ENCODE measurements at regions not wholly inside any gene's neighbourhood (a gene's known extent, or its start where the extent isn't known, plus 50 kb on each side); places are given as distances from the start of the nearest gene placed in this dataset.

GRCh38 chr10:124262971-124263370, 155.8 kb downstream of the OAT start:
- Histone ChIP-seq H3K36me3 (ENCODE audit: control insufficient read depth in 1 of 2, insufficient read depth in 2 of 2, low read length in 2 of 2) (no peaks in the 10 kb centered on the region), H4K20me1 (ENCODE audit: insufficient read depth) (no peaks in the 10 kb centered on the region), H2AFZ (ENCODE audit: low read depth, low read length, poor library complexity, severe bottlenecking) (no peak overlapping the region), H3K9me3 (ENCODE audit: control insufficient read depth in 1 of 2, insufficient read depth in 1 of 2, low read depth in 1 of 2, low read length in 2 of 2) (peaks cover 0 to 7% of the 10 kb centered on the region in 2 experiments; a peak in 1 of 4 replicates), H3K4me3 (replicated peaks in 1 of 2; ENCODE audit: low read depth in 1 of 2, low read length in 2 of 2) (no peak overlapping the region), H3K4me1 (ENCODE audit: control insufficient read depth in 1 of 2, insufficient read depth in 2 of 2, low read length in 2 of 2) (peaks cover 0 to 3% of the 10 kb centered on the region in 2 experiments; a peak in 1 of 4 replicates), H3K27ac (ENCODE audit: low read depth, low read length) (no peak overlapping the region), H3K9me2 (ENCODE audit: insufficient read depth) (no peaks in the 10 kb centered on the region), H3K9ac (ENCODE audit: low read length) (no peak overlapping the region), H3K4me2 (ENCODE audit: low read length) (no peak overlapping the region), H3K27me3 (ENCODE audit: insufficient read depth, low read length) (no peaks in the 10 kb centered on the region), H3K79me2 (ENCODE audit: insufficient read depth, low read length) (no peaks in the 10 kb centered on the region)
- intact Hi-C loops (cut with micrococcal nuclease) = no loop called here
- no peak for DNase-seq (ENCODE audit: low read depth, low spot score)
- no peak for TF ChIP-seq ATF3 (IDR thresholded peaks at IDR 0.05)
- no peak for TF ChIP-seq POLR2AphosphoS5 (IDR thresholded peaks at IDR 0.05; ENCODE audit: low read depth, low read length)
- TF ChIP-seq REST (IDR thresholded peaks at IDR 0.05; ENCODE audit: low read depth) = no peak
- ChIA-PET POLR2A (no interaction called here), CTCF (interaction anchor here (0.7 kb wide), 1 partner anchor 126 kb away, joined by 3 read pairs; no protein-coding TSS in a partner anchor), RAD21 (ENCODE audit: low non-redundant PET in 1 of 2, low total read pairs in 2 of 2, uncharacterized antibody in 2 of 2, unreplicated experiment in 2 of 2) (interaction anchor here in 1 of 2 experiments (1.2 kb wide), 1 partner anchor 126 kb away, joined by 3 read pairs; no protein-coding TSS in a partner anchor)
- no peak for ATAC-seq
- no TSS peak for BruUV-seq (replicated peaks)

- no TSS peak for BruUV-seq (replicated peaks)
- CTCF ChIA-PET = interaction anchor here (0.7 kb wide), 1 partner anchor 127 kb away, joined by 3 read pairs; no protein-coding TSS in a partner anchor
- ATAC-seq (no peak), DNase-seq (ENCODE audit: low read depth, low spot score) (no peak)
- peaks cover 0 to 7% of the 10 kb centered on the region in 2 experiments; a peak in 1 of 4 replicates for H3K9me3 ChIP-seq (ENCODE audit: control insufficient read depth in 1 of 2, insufficient read depth in 1 of 2, low read depth in 1 of 2, low read length in 2 of 2)
- H4K20me1 ChIP-seq (ENCODE audit: insufficient read depth) = no peaks in the 10 kb centered on the region
- peak; percentile 37 for TF ChIP-seq RAD21 (IDR thresholded peaks at IDR 0.05; ENCODE audit: low read depth)
- TF ChIP-seq YY1 (IDR thresholded peaks at IDR 0.05; ENCODE audit: extremely low read depth, insufficient replicate concordance, low read depth, low read length) = no peak
- no peaks in the 10 kb centered on the region for H3K79me2 ChIP-seq (ENCODE audit: insufficient read depth, low read length)
- RAD21 ChIA-PET (ENCODE audit: low non-redundant PET in 1 of 2, low total read pairs in 2 of 2, uncharacterized antibody in 2 of 2, unreplicated experiment in 2 of 2) = interaction anchor here in 1 of 2 experiments (1.2 kb wide), 1 partner anchor 127 kb away, joined by 3 read pairs; no protein-coding TSS in a partner anchor
- no peaks in the 10 kb centered on the region for H3K36me3 ChIP-seq (ENCODE audit: control insufficient read depth in 1 of 2, insufficient read depth in 2 of 2, low read length in 2 of 2)
- no peak overlapping the region for H3K27ac ChIP-seq (ENCODE audit: low read depth, low read length)
- no peak overlapping the region for H3K4me3 ChIP-seq (replicated peaks in 1 of 2; ENCODE audit: low read depth in 1 of 2, low read length in 2 of 2)
- H3K4me1 ChIP-seq (ENCODE audit: control insufficient read depth in 1 of 2, insufficient read depth in 2 of 2, low read length in 2 of 2) = peaks cover 0 to 1% of the 10 kb centered on the region in 2 experiments; a peak in 1 of 4 replicates
- no peak overlapping the region for H2AFZ ChIP-seq (ENCODE audit: low read depth, low read length, poor library complexity, severe bottlenecking)
- H3K9ac ChIP-seq (ENCODE audit: low read length) = no peak overlapping the region
- no peaks in the 10 kb centered on the region for H3K9me2 ChIP-seq (ENCODE audit: insufficient read depth)
- POLR2A ChIA-PET = no interaction called here
- no peaks in the 10 kb centered on the region for H3K27me3 ChIP-seq (ENCODE audit: insufficient read depth, low read length)
- no peak overlapping the region for H3K4me2 ChIP-seq (ENCODE audit: low read length)
- intact Hi-C loops (cut with micrococcal nuclease) = no loop called here
Measured at GRCh38 chr10:124262234-124262865, 156.4 kb downstream of the OAT start.
